ENCODE measurements at regions not wholly inside any gene's neighbourhood (a gene's known extent, or its start where the extent isn't known, plus 50 kb on each side); places are given as distances from the start of the nearest gene placed in this dataset.
"Not testable (repeated sequence)": the region's sequence is repeated elsewhere in the genome, so short reads cannot be mapped to it uniquely, and the experiment has no call there.

- peak; percentile 88 for DNase-seq
Measured at GRCh38 chr10:46749470-46749869, 161.8 kb upstream of the PTPN20 start.

- not testable (repeated sequence) for DNase-seq
Measured at GRCh38 chr10:46753763-46754162, 157.5 kb upstream of the PTPN20 start.

GRCh38 chr10:46761471-46761870 is 149.8 kb upstream of the PTPN20 start:
- not testable (repeated sequence) for DNase-seq

- DNase-seq = not testable (repeated sequence)
Measured at GRCh38 chr10:46768515-46769291, 142.5 kb upstream of the PTPN20 start.

- not testable (repeated sequence) for DNase-seq
Measured at GRCh38 chr10:46773178-46773896, 137.9 kb upstream of the PTPN20 start.

- peak; percentile 57 for DNase-seq
Measured at GRCh38 chr10:46773897-46774236, 137.4 kb upstream of the PTPN20 start.

GRCh38 chr10:46774366-46774765 is 136.9 kb upstream of the PTPN20 start:
- not testable (repeated sequence) for DNase-seq

GRCh38 chr10:46774945-46775667 is 136.1 kb upstream of the PTPN20 start:
- not testable (repeated sequence) for DNase-seq

- DNase-seq = not testable (repeated sequence)
Measured at GRCh38 chr10:46775668-46776059, 135.6 kb upstream of the PTPN20 start.

GRCh38 chr10:46779571-46779970 is 131.7 kb upstream of the PTPN20 start:
- peak; percentile 0 for DNase-seq

- not testable (repeated sequence) for DNase-seq
Measured at GRCh38 chr10:46780164-46780563, 131.1 kb upstream of the PTPN20 start.

GRCh38 chr10:46781001-46781400 is 130.2 kb upstream of the PTPN20 start:
- not testable (repeated sequence) for DNase-seq

GRCh38 chr10:46782001-46782874 is 129.0 kb upstream of the PTPN20 start:
- not testable (repeated sequence) for DNase-seq

- DNase-seq = not testable (repeated sequence)
Measured at GRCh38 chr10:46784665-46785064, 126.6 kb upstream of the PTPN20 start.

GRCh38 chr10:46786125-46786517 is 125.1 kb upstream of the PTPN20 start:
- DNase-seq = not testable (repeated sequence)

GRCh38 chr10:46786518-46787320 is 124.5 kb upstream of the PTPN20 start:
- peak; percentile 25 for DNase-seq

- DNase-seq = peak; percentile 68
Measured at GRCh38 chr10:46787321-46787615, 124.0 kb upstream of the PTPN20 start.

- DNase-seq = not testable (repeated sequence)
Measured at GRCh38 chr10:46792657-46793357, 118.4 kb upstream of the PTPN20 start.

GRCh38 chr10:46796351-46796750 is 114.9 kb upstream of the PTPN20 start:
- not testable (repeated sequence) for DNase-seq

- DNase-seq = not testable (repeated sequence)
Measured at GRCh38 chr10:46802010-46802409, 109.2 kb upstream of the PTPN20 start.

- DNase-seq = not testable (repeated sequence)
Measured at GRCh38 chr10:46803082-46803481, 108.1 kb upstream of the PTPN20 start.
